ENCODE measurements at regions not wholly inside any gene's neighbourhood (a gene's known extent, or its start where the extent isn't known, plus 50 kb on each side); places are given as distances from the start of the nearest gene placed in this dataset.

GRCh38 chr10:31118556-31118955, 86.9 kb upstream of the ZNF438 start:
- no peak overlapping the region for H3K27ac Mint-ChIP-seq
- H3K9me3 Mint-ChIP-seq = peaks cover 6% of the 10 kb centered on the region
- H3K36me3 Mint-ChIP-seq = no peaks in the 10 kb centered on the region
- H3K27me3 Mint-ChIP-seq = no peaks in the 10 kb centered on the region
- no peak for DNase-seq (ENCODE audit: extremely low spot score, unreplicated experiment)
- TF ChIP-seq CTCF (conservative IDR thresholded peaks at IDR 0.05) = no peak
- peaks cover 4% of the 10 kb centered on the region for H3K4me1 Mint-ChIP-seq (ENCODE audit: unreplicated experiment)
- no peak overlapping the region for H3K4me3 Mint-ChIP-seq

- peaks cover 3% of the 10 kb centered on the region for H3K27me3 Mint-ChIP-seq
- no peak overlapping the region for H3K4me3 Mint-ChIP-seq
- peaks cover 3% of the 10 kb centered on the region for H3K9me3 Mint-ChIP-seq
- H3K36me3 Mint-ChIP-seq = no peaks in the 10 kb centered on the region
- no peak for DNase-seq (ENCODE audit: extremely low spot score, unreplicated experiment)
- peaks cover 7% of the 10 kb centered on the region for H3K4me1 Mint-ChIP-seq (ENCODE audit: unreplicated experiment)
- no peak for TF ChIP-seq CTCF (conservative IDR thresholded peaks at IDR 0.05)
- H3K27ac Mint-ChIP-seq = no peak overlapping the region
These were observed 88.7 kb upstream of the ZNF438 start for GRCh38 chr10:31120392-31120791.

GRCh38 chr10:31120961-31121685, 89.5 kb upstream of the ZNF438 start:
- Mint-ChIP-seq H3K4me1 (ENCODE audit: unreplicated experiment) (peaks cover 7% of the 10 kb centered on the region), H3K4me3 (no peak overlapping the region), H3K9me3 (no peaks in the 10 kb centered on the region), H3K27me3 (peaks cover 3% of the 10 kb centered on the region), H3K27ac (no peak overlapping the region), H3K36me3 (no peaks in the 10 kb centered on the region)
- no peak for TF ChIP-seq CTCF (conservative IDR thresholded peaks at IDR 0.05)
- no peak for DNase-seq (ENCODE audit: extremely low spot score, unreplicated experiment)

- Mint-ChIP-seq H3K27me3 (peaks cover 6% of the 10 kb centered on the region), H3K4me3 (no peak overlapping the region), H3K4me1 (ENCODE audit: unreplicated experiment) (peaks cover 7% of the 10 kb centered on the region), H3K36me3 (no peaks in the 10 kb centered on the region), H3K9me3 (no peaks in the 10 kb centered on the region), H3K27ac (no peak overlapping the region)
- no peak for TF ChIP-seq CTCF (conservative IDR thresholded peaks at IDR 0.05)
- no peak for DNase-seq (ENCODE audit: extremely low spot score, unreplicated experiment)
These were observed 90.3 kb upstream of the ZNF438 start for GRCh38 chr10:31121757-31122577.

GRCh38 chr10:31123946-31124345, 92.3 kb upstream of the ZNF438 start:
- Mint-ChIP-seq H3K27ac (no peak overlapping the region), H3K36me3 (no peaks in the 10 kb centered on the region), H3K27me3 (peaks cover 6% of the 10 kb centered on the region), H3K9me3 (no peaks in the 10 kb centered on the region), H3K4me1 (ENCODE audit: unreplicated experiment) (peaks cover 11% of the 10 kb centered on the region), H3K4me3 (no peak overlapping the region)
- no peak for TF ChIP-seq CTCF (conservative IDR thresholded peaks at IDR 0.05)
- peak; percentile 25 for DNase-seq (ENCODE audit: extremely low spot score, unreplicated experiment)
